CD4-positive, alpha-beta memory T cell (primary cell): ENCODE measurements at regions not wholly inside any gene's neighbourhood (a gene's known extent, or its start where the extent isn't known, plus 50 kb on each side); places are given as distances from the start of the nearest gene placed in this dataset.

ENCODE experiments used
- CTCF ChIA-PET: fragments of 350-600 bp; sonication (Branson Sonifier 250); formaldehyde crosslinking; loops from one replicate; lab custom pipeline; 2021; ENCODE audit warnings: inconsistent platforms; ENCODE audit not compliant: partially characterized antibody; lab: Charles Lee
- POLR2A ChIA-PET: fragments of 350-600 bp; sonication (Branson Sonifier 250); formaldehyde crosslinking; loops from one replicate; lab custom pipeline; 2021; ENCODE audit not compliant: partially characterized antibody; lab: Charles Lee
- DNase-seq, 5 donors: peaks; one replicate each; pipeline versions ENCODE4 v3.0.0 to v3.0.0-alpha.2; 2020 to 2022; ENCODE audit warnings: mixed read lengths in 1 of 5
- H3K27ac ChIP-seq: one replicate; pipeline ENCODE4 v1.7.0; 2013; ENCODE audit warnings: low read depth, low read length
- H3K27me3 ChIP-seq: 2 replicates; pipeline ENCODE4 v1.7.0; 2013; ENCODE audit warnings: mild to moderate bottlenecking, low read length, moderate library complexity; ENCODE audit not compliant: insufficient read depth
- H3K36me3 ChIP-seq: 2 replicates; pipeline ENCODE4 v1.7.0; 2013; ENCODE audit warnings: mild to moderate bottlenecking, low read length, moderate library complexity; ENCODE audit not compliant: insufficient read depth
- H3K4me1 ChIP-seq: 2 replicates; pipeline ENCODE4 v1.7.0; 2013; ENCODE audit warnings: mild to moderate bottlenecking, low read length, moderate library complexity; ENCODE audit not compliant: insufficient read depth
- H3K4me3 ChIP-seq, 2 donors: one replicate each; pipeline ENCODE4 v1.7.0; 2013; ENCODE audit warnings: low read length in 2 of 2, mild to moderate bottlenecking in 1 of 2
- H3K9me3 ChIP-seq, 2 donors: one replicate each; pipeline ENCODE4 v1.7.0; 2013; ENCODE audit warnings: low read length in 2 of 2, control low read depth in 1 of 2; ENCODE audit not compliant: control insufficient read depth in 1 of 2
- H3K27ac Mint-ChIP-seq, 7 donors: one replicate each; pipeline ENCODE4 v1.8.0; 2020 to 2021; ENCODE audit warnings: mixed read lengths in 7 of 7, mild to moderate bottlenecking in 6 of 7, inconsistent platforms in 3 of 7, moderate library complexity in 3 of 7
- H3K27me3 Mint-ChIP-seq, 2 donors: one replicate each; pipeline ENCODE4 v1.8.0; 2020 to 2021; ENCODE audit warnings: mixed read lengths in 2 of 2
- H3K36me3 Mint-ChIP-seq, 2 donors: one replicate each; pipeline ENCODE4 v1.8.0; 2020 to 2021; ENCODE audit warnings: mixed read lengths in 2 of 2, inconsistent platforms in 1 of 2, mild to moderate bottlenecking in 1 of 2
- H3K4me1 Mint-ChIP-seq, 4 donors: one replicate each; pipeline ENCODE4 v1.8.0; 2020 to 2021; ENCODE audit warnings: mixed read lengths in 4 of 4, mild to moderate bottlenecking in 1 of 4
- H3K4me3 Mint-ChIP-seq, 8 donors: one replicate each; pipeline ENCODE4 v1.8.0; 2020 to 2021; ENCODE audit warnings: mixed read lengths in 8 of 8, mild to moderate bottlenecking in 7 of 8, moderate library complexity in 6 of 8, inconsistent platforms in 3 of 8
- H3K9me3 Mint-ChIP-seq, 8 donors: one replicate each; pipeline ENCODE4 v1.8.0; 2020 to 2021; ENCODE audit warnings: mixed read lengths in 8 of 8, mild to moderate bottlenecking in 5 of 8, inconsistent platforms in 3 of 8, moderate library complexity in 1 of 8
- intact Hi-C: fragments of 100-400 bp; cut with micrococcal nuclease; formaldehyde crosslinking; loops from one replicate; pipeline ENCODE4 v1.15.1; 2023

DNA sequence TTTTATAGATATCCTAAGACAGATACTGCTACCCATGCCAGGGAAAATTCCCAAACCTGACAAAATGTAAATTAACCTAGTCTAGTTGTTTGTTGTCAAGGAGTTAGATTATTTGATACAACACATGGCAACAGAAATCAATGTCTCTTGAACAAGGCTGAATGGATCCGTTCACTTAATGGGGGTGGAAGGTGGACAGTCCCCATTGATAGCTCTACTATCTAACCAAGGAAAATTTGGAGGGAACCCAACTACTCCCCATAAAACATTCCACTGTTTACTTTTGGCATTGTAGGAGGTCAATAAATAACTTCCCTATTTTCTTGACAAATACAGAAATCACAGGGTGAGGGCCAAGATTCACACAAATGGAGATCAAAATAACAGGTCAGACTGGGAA lies 117.9 kb upstream of the GRIA4 start:
- ChIA-PET POLR2A (no interaction called here), CTCF (no interaction called here)
- Mint-ChIP-seq H3K27ac (no peak overlapping the region), H3K27me3 (peaks cover 1 to 2% of the 10 kb centered on the region in 2 donors), H3K4me3 (no peak overlapping the region), H3K4me1 (no peaks in the 10 kb centered on the region), H3K9me3 (no peaks in the 10 kb centered on the region), H3K36me3 (no peaks in the 10 kb centered on the region)
- Histone ChIP-seq H3K4me1 (no peaks in the 10 kb centered on the region), H3K4me3 (no peak overlapping the region), H3K27ac (no peak overlapping the region), H3K27me3 (no peaks in the 10 kb centered on the region), H3K9me3 (no peaks in the 10 kb centered on the region), H3K36me3 (no peaks in the 10 kb centered on the region)
- intact Hi-C loops: no loop called here
- DNase-seq: no peak

DNA sequence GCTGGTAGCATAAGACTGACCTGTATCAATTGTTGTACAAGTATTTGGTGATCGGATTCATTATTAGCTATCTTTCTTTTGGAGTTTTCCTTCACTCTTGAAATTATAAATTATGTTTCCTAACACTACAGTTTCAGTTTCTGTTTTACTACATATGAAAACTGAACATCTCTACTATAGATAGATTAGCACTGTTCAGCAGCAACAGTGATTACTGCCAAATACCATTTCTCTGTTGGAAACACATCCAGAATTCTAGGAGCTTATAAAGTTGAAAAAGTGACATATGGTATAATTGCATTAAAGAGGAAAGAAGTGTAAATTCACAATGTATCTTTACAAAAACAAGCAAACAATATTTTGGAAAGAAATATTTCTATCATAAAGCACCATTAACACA lies 118.5 kb upstream of the GRIA4 start:
- no peak overlapping the region for H3K4me3 Mint-ChIP-seq
- Histone ChIP-seq H3K27me3 (no peaks in the 10 kb centered on the region), H3K27ac (no peak overlapping the region), H3K4me3 (no peak overlapping the region), H3K36me3 (no peaks in the 10 kb centered on the region), H3K4me1 (no peaks in the 10 kb centered on the region), H3K9me3 (no peaks in the 10 kb centered on the region)
- H3K36me3 Mint-ChIP-seq: no peaks in the 10 kb centered on the region
- no peak for DNase-seq
- intact Hi-C loops: no loop called here
- ChIA-PET POLR2A (no interaction called here), CTCF (no interaction called here)
- no peaks in the 10 kb centered on the region for H3K4me1 Mint-ChIP-seq
- no peak overlapping the region for H3K27ac Mint-ChIP-seq
- H3K27me3 Mint-ChIP-seq: peaks cover 1 to 3% of the 10 kb centered on the region in 2 donors
- no peaks in the 10 kb centered on the region for H3K9me3 Mint-ChIP-seq

GRCh38 chr11:105490333-105490732 lies 119.5 kb upstream of the GRIA4 start:
- Histone ChIP-seq H3K9me3 (no peaks in the 10 kb centered on the region), H3K27ac (no peak overlapping the region), H3K36me3 (no peaks in the 10 kb centered on the region), H3K4me3 (no peak overlapping the region), H3K27me3 (no peaks in the 10 kb centered on the region), H3K4me1 (no peaks in the 10 kb centered on the region)
- CTCF ChIA-PET: interaction anchor here (0.9 kb wide), 1 partner anchor 28 kb away, joined by 3 read pairs; no protein-coding TSS in a partner anchor
- no peak overlapping the region for H3K4me3 Mint-ChIP-seq
- no peak for DNase-seq
- no peaks in the 10 kb centered on the region for H3K9me3 Mint-ChIP-seq
- POLR2A ChIA-PET: no interaction called here
- no peaks in the 10 kb centered on the region for H3K4me1 Mint-ChIP-seq
- H3K27ac Mint-ChIP-seq: peak overlapping the region in 2 of 7 donors; percentile 9 to 19
- H3K36me3 Mint-ChIP-seq: no peaks in the 10 kb centered on the region
- H3K27me3 Mint-ChIP-seq: peaks cover 1 to 3% of the 10 kb centered on the region in 2 donors
- intact Hi-C loops: no loop called here

DNA sequence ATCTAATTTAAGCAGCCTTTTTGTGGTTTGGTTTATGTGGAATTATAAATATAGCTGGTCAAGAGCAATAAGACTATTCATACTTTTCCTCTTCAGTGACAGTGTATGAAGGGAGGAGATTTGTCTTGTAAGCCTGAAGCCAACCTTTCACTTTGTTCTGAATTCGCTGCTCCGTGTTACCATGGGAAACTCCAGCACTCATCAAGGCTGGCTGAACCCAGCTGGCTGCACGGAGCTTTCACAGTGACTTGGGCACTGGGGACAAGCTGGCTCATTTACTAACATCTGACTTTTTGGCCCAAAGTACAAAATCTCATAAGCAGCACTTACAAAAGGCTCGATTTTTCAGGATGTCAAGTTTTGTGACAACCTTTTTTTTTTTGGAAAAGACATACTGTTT lies 120.4 kb upstream of the GRIA4 start:
- Mint-ChIP-seq H3K27me3 (peaks cover 1 to 2% of the 10 kb centered on the region in 2 donors), H3K4me3 (no peak overlapping the region), H3K36me3 (no peaks in the 10 kb centered on the region), H3K4me1 (no peaks in the 10 kb centered on the region), H3K9me3 (no peaks in the 10 kb centered on the region), H3K27ac (no peak overlapping the region)
- DNase-seq: no peak
- CTCF ChIA-PET: interaction anchor here (0.9 kb wide), 1 partner anchor 29 kb away, joined by 3 read pairs; no protein-coding TSS in a partner anchor
- intact Hi-C loops: no loop called here
- Histone ChIP-seq H3K4me1 (no peaks in the 10 kb centered on the region), H3K36me3 (no peaks in the 10 kb centered on the region), H3K27ac (no peak overlapping the region), H3K9me3 (no peaks in the 10 kb centered on the region), H3K27me3 (no peaks in the 10 kb centered on the region), H3K4me3 (no peak overlapping the region)
- POLR2A ChIA-PET: no interaction called here

DNA sequence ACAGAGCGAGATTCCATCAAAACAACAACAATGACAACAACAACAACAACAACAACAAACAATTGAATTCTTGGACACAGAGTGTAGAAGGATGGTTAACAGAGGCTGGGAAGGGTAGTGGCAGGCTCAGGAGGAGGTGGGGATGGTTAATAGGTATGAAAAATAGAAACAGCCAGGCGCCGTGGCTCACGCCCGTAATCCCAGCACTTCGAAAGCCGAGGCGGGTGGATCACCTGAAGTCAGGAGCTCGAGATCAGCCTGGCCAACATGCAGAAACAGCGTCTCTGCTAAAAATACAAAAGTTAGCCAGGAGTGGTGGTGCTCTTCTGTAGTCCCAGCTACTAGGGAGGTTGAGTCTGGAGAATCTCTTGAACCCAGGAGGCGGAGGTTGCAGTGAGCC lies 122.9 kb upstream of the GRIA4 start:
- Mint-ChIP-seq H3K27ac (no peak overlapping the region), H3K9me3 (no peaks in the 10 kb centered on the region), H3K36me3 (no peaks in the 10 kb centered on the region), H3K4me1 (no peaks in the 10 kb centered on the region), H3K27me3 (peaks cover 0 to 1% of the 10 kb centered on the region in 2 donors), H3K4me3 (no peak overlapping the region)
- intact Hi-C loops: no loop called here
- no peak for DNase-seq
- ChIA-PET POLR2A (no interaction called here), CTCF (no interaction called here)
- Histone ChIP-seq H3K4me3 (no peak overlapping the region), H3K27ac (no peak overlapping the region), H3K36me3 (no peaks in the 10 kb centered on the region), H3K4me1 (no peaks in the 10 kb centered on the region), H3K27me3 (no peaks in the 10 kb centered on the region), H3K9me3 (no peaks in the 10 kb centered on the region)

DNA sequence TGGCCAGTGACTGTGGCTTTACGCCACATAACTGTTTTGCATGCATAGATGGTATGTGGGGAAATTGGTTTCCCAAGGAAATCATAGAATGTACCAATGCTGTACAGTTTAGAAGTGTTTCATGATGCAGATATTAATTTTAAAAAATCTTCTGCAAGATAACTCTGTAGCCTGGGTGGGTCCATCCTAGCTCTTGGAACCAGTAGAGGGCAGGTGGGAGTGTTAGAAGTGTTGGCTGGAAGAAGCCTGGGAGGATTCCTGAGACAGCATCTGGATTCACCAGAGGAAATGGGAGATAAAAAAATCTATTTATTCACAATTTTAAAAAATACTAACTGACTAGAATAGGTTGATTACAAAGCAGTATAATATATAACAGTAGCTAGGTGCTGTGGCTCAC lies 139.9 kb upstream of the GRIA4 start:
- no peaks in the 10 kb centered on the region for H3K9me3 ChIP-seq
- intact Hi-C loops: no loop called here
- no peaks in the 10 kb centered on the region for H3K4me1 ChIP-seq
- ChIA-PET POLR2A (no interaction called here), CTCF (no interaction called here)
- Mint-ChIP-seq H3K27ac (no peak overlapping the region), H3K9me3 (no peaks in the 10 kb centered on the region), H3K4me3 (no peak overlapping the region), H3K36me3 (no peaks in the 10 kb centered on the region), H3K27me3 (peaks cover 0 to 3% of the 10 kb centered on the region in 2 donors), H3K4me1 (no peaks in the 10 kb centered on the region)
- no peaks in the 10 kb centered on the region for H3K27me3 ChIP-seq
- no peak overlapping the region for H3K27ac ChIP-seq
- no peak overlapping the region for H3K4me3 ChIP-seq
- no peaks in the 10 kb centered on the region for H3K36me3 ChIP-seq
- DNase-seq: no peak

- Histone ChIP-seq H3K27me3 (no peaks in the 10 kb centered on the region), H3K27ac (no peak overlapping the region), H3K36me3 (no peaks in the 10 kb centered on the region), H3K4me3 (no peak overlapping the region), H3K4me1 (no peaks in the 10 kb centered on the region), H3K9me3 (no peaks in the 10 kb centered on the region)
- intact Hi-C loops: no loop called here
- ChIA-PET CTCF (no interaction called here), POLR2A (no interaction called here)
- Mint-ChIP-seq H3K4me1 (no peaks in the 10 kb centered on the region), H3K27ac (no peak overlapping the region), H3K4me3 (no peak overlapping the region), H3K9me3 (no peaks in the 10 kb centered on the region), H3K27me3 (peaks cover 0 to 3% of the 10 kb centered on the region in 2 donors), H3K36me3 (no peaks in the 10 kb centered on the region)
- DNase-seq: no peak
Observed at GRCh38 chr11:105468154-105468553, 141.7 kb upstream of the GRIA4 start.
